Kidney tubule cell (primary cell): ENCODE measurements at regions not wholly inside any gene's neighbourhood (a gene's known extent, or its start where the extent isn't known, plus 50 kb on each side); places are given as distances from the start of the nearest gene placed in this dataset.
A peak's percentile ranks its signal among the peaks of the same experiment; 100 is the strongest.

Source experiments
- DNase-seq: peaks from one replicate; pipeline ENCODE4 v3.0.0-alpha.2; 2018; ENCODE audit warnings: low spot score

DNA sequence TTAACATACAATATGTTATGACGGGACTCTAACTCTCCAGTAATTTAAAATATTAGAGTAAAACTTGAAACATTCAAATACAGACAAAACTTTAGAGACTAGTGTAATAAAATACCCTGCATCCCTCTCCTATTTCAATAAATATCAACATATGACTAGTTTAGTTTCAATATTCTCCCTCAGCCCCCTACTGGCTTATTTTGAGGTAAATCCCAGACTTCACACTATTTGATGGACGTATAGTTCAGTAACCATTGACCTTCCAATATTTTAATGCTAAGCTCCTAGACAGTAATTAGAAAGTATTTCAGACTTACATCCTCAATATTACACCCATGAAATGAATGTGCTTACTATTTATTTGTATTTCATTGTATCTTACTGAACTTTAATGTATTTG is 180.7 kb upstream of the STARD13 start:
- DNase-seq: no peak

DNA sequence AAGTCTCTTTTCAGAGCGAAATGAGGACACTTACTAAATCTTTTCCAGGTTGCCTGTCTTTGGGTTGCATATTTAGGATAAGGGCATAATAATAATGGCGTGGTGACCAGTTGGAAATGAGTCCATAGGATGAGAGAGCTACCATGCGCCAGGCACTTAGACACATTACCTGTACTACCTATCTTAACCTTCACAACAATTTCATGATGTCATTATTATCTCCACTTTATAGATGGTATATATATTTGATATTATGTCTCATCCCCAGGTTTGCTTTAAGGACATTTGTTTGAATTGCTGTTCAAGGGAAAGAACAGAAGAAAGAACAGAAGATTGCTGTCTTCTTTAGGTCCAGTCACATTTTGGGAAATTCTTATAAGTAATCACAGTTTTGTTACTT is 182.0 kb upstream of the STARD13 start:
- no peak for DNase-seq

DNA sequence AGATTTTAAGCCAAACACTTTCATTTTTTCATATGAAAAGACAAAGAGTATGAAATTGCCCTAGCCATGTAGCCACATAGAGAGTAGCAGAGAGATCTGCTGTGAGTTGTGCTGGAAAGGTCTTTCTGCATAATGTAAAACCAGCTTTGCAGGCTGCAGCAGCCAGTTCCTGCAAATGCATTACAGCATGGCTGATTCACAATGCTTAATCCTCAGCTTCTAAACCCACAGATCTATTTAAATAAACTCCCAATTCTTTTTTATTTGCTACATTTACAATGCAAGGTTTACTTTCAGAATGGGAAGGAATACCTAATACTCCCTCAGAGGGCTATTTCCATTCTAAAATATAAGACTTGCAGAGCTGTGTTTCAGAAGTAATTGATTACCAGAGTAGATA is 185.6 kb upstream of the STARD13 start:
- DNase-seq: no peak

DNA sequence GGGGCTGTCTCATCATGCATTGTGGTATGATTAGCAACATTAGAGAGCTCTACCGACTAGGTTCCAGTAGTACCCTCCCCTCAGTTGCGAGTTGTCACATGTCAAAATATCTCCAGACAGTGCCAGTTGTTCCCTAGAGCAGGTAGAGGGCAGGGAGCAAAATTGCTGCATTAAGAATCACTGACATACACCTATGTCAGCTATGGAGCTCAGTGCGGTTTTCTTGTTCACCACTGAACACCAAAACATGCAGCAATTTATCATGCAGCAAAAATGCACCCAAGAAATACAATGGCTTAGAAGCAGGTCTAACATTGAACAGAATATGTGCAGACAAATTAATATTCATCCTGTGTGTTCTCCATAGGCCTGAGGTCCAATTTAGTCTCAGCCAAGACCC is 186.9 kb upstream of the STARD13 start:
- no peak for DNase-seq

DNA sequence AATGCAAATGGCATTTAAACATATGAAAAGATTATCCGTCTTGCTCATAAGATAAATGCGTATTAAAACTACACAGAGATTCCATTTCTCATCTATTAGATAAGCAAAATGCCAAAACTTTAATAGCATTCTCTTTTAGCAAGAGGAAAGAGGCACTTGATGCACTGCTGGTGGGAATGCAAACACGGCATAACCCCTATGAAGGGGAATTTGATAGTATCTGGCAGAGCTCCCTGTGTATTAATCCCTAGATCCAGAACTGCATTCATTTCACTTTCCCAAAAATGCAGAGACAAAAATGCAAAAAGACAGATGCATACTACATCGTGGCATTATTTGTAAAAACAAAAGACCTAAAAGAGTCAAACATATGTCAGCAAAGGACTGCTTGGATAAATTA is 193.6 kb upstream of the STARD13 start:
- DNase-seq: no peak

DNA sequence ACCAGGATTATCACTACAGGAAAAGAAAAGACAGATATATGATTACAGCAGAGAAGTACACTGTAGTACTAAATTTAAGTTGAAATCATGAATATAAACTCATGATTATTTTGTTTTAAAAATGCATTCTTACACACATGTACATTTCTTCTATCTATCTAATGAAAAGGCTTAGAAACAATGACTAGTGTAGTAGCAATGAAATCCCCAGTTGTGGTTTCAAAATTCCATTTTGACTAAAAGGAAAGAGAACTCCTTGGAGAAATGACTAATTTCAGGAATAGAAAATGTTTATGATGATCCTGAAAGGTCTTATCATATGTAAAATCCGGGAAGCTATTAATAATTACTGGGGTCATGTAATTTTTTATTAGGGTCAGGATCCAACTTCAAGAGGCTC is 195.0 kb upstream of the STARD13 start:
- no peak for DNase-seq

DNA sequence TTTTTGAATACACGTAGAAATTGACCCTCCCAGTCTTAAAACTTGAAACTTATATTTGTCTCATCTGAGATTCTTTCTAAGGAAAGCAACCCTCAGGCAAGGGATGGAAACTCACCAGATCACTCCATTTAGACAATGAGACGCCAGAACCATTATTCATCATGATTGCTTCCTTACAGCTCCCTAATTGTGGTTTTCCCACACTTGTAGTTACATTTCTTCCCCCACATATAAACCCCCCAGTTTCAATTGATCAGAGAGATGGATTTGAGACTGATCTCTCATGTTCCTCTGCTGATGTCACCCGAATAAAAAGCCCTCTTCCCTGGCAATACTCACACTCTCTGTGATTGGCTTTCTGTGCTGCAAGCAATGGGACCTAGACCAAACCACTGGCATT is 197.9 kb upstream of the STARD13 start:
- peak; percentile 37 for DNase-seq

DNA sequence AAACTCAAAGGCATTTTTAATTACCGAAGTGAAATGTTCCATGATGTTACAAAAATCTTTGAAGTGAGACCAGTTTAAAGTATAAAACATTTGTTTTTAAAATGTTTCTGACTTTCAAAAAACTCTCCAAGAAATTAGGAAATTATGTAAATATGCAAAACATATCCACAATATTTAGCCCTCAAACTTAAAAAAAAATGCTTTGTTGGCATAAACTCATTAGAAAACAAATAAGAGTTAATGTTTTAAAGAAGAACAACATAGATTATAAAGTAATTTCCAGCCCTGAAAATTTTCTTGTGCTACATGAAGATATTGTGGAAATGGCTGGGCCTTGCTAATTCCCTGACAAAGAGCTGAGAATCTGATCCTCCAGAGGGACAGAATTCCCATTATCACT is 199.7 kb upstream of the STARD13 start:
- DNase-seq: no peak

DNA sequence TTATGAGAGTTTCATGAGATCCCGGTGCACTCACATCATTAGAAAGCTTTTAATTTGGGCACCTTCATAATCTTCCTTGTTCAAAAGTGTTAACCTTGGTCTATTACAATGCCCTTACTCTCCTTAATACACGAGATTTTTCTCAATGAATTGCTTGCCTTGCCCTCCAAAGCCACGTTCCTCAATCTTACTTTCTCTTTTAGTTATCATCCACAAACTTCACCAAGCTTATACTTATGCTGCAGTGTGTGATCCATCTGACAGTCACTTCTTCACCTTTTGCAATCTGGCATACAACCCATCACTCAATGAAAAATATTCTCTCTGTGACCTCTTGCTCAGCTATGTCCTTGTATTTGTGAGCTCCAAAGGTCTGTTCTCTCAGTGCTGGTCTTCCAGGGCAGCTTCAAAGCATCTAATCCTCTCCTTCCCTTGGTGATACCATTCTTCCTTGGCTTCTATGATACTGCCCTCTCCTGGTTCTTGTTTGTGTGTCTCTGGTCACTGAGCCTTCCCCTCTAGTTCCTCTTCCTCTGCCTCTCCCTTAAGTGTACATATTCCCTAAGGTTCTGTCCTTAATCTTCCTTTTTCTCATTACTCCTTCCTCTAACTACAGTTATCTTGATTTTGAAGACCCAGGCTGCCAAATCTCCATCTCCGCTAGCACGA is 202.2 kb upstream of the STARD13 start:
- peak; percentile 15 for DNase-seq

DNA sequence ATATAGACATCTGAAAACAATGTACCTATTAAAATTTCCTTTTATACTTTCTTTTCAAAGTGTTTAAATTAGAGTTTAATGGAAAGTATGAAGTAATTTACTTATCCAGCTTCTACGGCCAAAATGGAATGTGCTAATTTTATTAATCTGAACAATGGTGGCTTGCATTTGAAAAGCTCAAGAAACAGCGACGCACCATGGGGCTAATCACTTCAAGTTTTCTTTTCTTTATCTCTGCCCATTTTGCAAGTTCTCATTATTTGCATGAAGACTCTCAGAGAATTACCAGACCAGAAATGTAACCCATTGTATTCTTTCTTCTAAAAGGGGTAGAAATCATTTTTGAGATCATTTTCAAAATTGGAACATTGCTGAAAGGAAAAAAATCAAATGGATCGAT is 204.0 kb upstream of the STARD13 start:
- DNase-seq: no peak

DNA sequence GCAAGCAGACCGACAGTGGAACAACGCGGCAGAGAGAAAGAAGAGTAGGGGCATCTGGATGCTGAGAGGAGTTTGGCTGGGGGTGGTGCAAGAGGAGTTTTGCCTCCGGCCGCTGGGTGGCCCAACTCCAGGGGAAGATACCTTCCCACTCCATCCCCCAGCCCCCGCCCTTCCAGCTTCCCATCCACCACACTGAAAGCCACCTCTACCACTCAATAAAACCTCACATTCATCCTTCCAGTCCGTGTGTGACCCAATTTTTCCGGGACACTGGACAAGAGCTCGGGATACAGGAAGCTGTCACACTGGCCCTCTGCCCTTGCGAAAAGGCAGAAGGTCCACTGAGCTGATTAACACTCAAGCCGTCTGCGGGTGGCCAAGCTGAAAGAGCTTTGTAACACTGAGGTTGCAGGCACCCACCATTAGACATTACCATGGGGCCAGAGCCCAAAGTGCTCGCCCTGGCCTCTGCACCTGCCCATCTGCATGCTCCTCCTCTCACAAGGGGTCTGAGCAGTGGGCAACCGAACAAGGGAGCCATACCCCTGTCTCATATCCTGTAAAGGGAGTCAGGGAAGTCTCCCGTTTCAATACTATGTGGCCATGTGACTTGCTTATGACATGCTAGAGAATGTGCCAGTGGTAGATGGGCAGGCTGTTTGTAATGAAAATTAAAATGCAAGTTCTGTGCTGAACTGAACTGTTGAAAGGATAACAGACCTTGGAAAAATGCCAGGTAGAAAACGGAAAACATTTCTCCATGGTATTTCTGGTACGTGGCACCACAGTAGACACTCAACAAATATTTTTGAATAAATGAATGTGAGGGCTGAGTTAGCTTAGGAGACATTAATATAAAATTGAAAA is 205.1 kb upstream of the STARD13 start:
- DNase-seq: peak; percentile 62

DNA sequence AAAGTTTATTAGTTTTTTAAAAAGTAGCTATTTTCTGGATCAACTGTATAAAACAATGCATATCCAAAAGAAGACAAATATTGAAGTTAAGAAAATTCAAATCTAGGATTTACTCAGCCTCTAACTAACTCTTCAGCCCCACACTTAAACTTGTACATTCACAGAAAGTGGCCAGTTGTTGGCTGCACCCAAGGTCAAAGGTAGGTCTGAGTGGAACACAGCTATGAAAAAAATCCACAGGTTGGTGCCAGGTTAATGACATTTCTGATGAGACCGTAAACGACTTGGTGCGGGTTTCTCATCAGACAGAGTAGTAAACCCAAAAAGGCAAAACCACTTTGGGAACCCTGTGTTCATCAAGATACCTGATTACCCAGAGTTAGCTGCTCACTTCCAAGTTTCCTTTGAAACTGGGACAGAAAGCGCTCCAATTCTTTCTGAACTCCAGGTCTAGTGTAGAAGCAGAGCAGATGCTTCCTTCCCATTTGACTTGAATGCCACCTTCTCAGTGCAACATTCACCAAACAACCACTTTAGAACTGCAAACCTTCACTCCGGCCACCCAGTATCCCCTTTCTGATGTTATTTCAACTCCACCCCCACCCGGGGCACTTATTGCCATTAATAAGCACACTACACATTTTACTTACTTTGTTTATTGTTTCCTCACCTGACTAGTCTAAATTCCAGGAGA is 208.3 kb upstream of the STARD13 start:
- no peak for DNase-seq

DNA sequence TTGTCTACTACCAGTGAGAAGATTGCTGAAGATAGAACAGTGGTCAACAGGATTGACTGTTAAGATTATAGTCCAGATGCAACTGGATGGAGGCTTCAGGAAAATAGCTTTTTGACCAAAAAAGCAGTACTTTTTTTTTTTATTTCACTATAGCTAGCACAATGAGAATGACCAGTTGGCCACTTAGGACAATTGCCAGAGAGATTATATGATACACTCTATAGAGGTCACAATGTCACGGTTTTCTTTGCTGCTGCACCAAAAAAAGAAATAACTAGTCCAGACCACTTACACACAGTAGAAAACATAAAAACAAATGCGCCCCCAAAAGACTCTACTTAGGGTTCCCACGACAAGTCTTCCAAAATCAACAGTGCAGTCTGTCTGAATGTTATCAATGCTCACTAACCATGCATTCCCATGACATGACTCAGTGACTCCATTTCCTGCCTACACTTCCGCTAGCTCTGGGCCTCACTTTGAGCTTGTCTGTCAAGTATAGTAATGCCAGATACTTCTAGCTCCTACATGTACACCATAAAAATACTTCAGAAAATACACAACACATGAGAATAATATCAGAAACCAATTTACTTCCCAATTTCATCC is 209.1 kb upstream of the STARD13 start:
- DNase-seq: peak; percentile 87

DNA sequence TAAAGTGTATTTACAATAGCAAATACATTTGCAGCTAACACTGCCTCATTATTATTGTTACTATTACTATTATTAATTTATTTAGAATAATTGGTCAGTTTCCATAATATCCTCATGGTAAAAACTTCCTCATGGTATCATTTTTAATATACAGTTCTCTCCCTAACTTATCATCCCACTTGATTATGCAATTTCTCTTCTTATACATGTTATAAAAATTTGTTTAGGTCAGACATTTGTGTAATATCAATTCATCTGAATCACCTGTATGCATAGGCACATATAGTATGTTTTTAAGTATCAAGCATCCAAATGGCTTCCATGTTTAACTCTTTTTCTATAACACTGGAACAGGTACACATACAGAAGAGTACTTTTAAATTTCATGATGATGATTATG is 210.8 kb upstream of the STARD13 start:
- no peak for DNase-seq

DNA sequence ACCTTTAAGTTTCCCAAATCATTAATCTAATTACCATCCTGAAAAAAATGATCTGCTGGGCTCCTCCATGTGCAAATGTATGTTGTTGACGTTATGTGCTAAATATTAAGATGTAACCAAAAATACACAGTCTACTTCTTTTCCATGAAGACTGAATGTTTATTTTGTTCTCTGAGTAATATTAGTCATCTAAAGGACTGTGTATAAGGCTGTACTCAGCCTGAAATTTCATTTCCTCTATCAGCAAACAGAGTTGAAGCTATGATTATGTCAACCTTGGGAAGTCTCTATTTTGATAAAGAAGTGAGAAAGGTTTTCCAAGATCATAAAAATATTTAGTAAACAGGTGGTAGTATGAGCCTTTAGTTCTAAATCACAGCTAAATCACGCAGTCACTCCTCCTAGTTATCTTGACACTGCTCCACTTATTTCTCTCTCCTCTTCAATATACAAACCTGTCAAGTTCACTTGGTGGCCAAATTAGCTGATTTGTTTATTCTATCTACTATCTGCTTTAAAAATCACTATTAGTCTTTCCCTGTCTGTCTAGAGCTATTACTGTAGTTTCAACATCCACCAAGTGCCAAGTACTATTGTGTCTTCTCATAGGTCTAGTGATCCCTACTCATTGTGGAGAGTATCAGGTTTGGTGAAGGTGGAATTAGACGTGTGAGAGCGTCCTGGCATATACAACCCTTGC is 211.7 kb upstream of the STARD13 start:
- DNase-seq: peak; percentile 10

DNA sequence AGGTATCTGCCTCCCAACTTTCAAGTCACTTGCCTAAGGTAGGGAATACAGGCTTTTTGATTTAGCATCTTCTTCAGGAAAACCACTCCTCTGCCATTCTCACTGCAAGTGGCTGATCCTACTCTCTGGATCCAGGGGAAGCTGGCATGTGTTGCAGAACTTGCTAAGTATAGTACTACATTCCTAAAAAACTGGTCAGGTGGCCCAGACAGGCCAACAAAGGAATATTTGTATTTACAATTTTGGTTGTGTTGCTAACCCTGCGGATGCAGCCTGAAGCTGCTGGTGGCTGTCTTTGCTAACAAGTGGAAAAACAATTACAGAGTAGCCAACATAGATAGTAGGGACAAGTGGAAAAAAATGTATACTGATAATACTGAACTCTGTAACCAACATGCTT is 222.5 kb upstream of the STARD13 start:
- no peak for DNase-seq

DNA sequence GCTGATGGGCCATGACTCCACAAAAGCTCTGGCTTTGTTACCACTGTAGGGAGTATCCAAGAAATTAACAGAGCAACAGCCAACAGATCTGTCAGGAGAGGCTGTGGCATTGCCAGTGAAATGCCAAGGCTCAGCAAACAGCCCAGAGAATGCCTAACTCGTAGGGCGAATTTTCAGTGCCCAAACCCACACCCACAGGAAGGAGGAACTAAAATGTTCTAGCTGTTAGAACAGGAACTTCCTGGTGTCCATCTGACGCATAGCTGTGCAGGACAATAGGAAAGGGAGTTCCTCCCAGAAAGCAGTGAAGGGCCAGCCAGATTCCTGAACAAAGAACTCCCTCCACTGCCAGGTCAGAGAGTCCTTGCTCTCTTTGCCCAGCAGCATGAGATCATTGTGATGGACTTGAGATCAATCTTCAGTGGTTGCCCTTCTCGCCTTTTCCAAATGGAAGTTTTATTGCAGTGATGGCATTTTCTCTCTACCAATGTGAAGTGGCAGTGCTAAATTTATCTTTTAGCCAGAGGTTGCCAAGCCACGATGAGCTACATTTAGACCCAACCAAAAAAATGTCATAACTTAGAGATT is 224.2 kb upstream of the STARD13 start:
- peak; percentile 29 for DNase-seq

DNA sequence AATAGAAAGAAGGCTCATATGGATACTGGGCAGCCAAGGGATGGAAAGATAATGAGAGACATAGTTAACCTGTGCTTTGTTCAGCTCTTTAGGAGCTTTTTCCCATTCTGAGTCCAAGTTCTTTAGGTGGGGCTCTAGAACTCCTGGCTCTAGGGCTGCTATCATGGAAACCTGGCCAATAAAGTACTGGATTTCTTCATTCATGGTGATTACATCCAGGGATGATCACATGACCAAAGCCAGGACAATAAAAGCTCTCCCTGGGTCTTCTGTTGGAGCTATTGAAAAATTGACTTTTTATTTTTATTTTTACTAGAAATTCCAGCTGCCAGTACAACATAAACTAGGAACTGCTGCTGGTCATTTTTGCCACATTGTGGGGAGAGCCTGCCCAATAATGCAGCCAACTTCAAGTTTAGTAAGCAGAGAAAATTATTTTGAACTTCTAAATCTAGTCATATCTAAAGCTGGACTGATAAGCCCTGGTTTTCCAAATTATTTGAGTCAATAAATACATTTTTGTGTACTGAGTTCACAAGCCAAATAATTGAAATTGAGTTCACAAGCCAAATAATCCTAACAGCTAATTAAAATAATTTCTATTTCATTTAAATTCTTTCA is 224.9 kb upstream of the STARD13 start:
- no peak for DNase-seq

DNA sequence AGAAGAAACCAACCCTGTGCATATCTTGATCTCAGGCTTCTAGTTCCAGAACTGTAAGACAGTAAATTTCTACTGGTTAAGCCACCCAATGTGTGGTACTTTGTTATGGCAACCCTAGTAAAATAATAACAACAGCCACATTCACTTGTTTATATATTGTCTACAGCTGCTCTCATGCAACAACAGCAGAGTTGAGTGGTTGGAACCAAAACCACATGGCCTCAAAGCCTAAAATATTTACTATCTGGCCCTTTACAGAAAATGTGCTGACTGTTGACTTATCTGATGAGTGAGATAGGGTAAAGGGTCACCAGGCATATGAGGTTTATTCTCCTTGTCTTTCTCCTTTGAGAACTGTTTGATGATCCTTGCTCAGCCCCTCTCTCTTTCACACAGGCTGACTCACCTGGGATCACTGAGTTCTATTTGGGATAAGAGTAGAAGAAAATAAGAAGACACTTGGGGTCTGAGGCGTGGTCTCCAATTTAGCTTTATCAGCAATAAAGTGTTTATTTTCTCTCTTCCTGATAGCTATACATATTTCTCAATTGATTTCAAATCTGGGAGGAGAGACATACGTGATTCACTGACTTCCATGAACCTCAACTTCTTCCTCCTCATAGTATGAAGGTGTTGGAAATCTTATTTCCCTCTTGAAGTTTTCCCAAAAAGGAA is 227.5 kb upstream of the STARD13 start:
- no peak for DNase-seq

DNA sequence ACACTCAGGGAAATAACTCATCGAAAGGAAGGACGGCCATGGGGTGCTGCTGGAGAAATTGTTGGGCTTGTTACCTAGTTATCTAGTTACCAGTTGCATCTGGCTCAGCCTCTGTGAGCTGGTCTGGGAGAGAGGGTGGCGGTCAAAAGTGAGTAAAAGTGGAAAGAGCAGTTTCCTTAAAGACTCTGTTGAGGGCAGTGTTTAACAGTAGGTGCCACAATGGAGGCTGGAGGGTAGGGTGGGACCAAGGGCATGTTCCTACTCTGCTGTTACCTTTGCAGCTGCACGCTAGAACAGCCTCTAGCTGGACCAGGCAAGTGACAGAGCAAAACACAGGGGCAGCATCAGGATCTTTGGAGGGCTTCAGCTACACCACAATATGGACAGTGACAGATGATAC is 228.8 kb upstream of the STARD13 start:
- DNase-seq: no peak

DNA sequence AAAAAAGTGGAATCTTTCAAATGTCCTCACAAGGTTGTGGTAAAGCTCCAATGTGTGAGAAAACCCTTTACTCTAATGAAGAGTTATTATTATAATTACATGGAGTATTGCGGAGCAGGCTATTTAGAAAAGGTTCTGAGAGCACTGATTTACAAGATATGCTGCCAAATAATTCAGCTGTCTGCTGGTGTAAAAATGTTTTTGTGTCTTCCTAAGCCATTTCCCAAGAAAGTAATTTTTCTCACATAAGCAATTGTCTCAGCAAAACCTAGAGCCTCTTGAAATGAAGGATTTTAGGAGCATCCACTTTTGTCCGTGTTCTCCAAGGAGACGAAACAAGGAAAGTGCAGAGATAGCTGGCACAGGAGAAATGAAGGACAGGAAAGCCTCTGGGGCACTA is 229.6 kb upstream of the STARD13 start:
- no peak for DNase-seq
